ENCODE measurements at regions not wholly inside any gene's neighbourhood (a gene's known extent, or its start where the extent isn't known, plus 50 kb on each side); places are given as distances from the start of the nearest gene placed in this dataset.

GRCh38 chr3:71858503-71859122 lies 73.7 kb upstream of the PROK2 start:
- no peak for TF ChIP-seq CTCF (conservative IDR thresholded peaks at IDR 0.05; ENCODE audit: low read depth)
- ChIA-PET POLR2A (ENCODE audit: low non-redundant PET) (no interaction called here), CTCF (interaction anchor here (1.1 kb wide), 1 partner anchor 601 kb away, joined by 4 read pairs; no protein-coding TSS in a partner anchor)
- DNase-seq (ENCODE audit: low spot score), result no peak
- no peak overlapping the region for H3K27ac ChIP-seq

GRCh38 chr3:71857956-71858355 lies 73.0 kb upstream of the PROK2 start:
- no peak for DNase-seq (ENCODE audit: low spot score)
- ChIA-PET POLR2A (ENCODE audit: low non-redundant PET) (no interaction called here), CTCF (interaction anchor here (1.1 kb wide), 1 partner anchor 600 kb away, joined by 4 read pairs; no protein-coding TSS in a partner anchor)
- H3K27ac ChIP-seq, result no peak overlapping the region
- no peak for TF ChIP-seq CTCF (conservative IDR thresholded peaks at IDR 0.05; ENCODE audit: low read depth)

- CTCF ChIA-PET, result no interaction called here
- no peak for DNase-seq (ENCODE audit: low spot score)
Measured at GRCh38 chr3:71854706-71855105, 69.8 kb upstream of the PROK2 start.

GRCh38 chr3:71854096-71854495 lies 69.1 kb upstream of the PROK2 start:
- POLR2A ChIA-PET (ENCODE audit: low non-redundant PET), result no interaction called here
- DNase-seq (ENCODE audit: low spot score), result no peak
- CTCF ChIA-PET, result interaction anchor here (0.5 kb wide), 1 partner anchor 265 kb away, joined by 4 read pairs; no protein-coding TSS in a partner anchor
- no peak overlapping the region for H3K27ac ChIP-seq
- TF ChIP-seq CTCF (conservative IDR thresholded peaks at IDR 0.05; ENCODE audit: low read depth), result no peak

More at GRCh38 chr3:71854706-71855105, 69.8 kb upstream of the PROK2 start:
- POLR2A ChIA-PET (ENCODE audit: low non-redundant PET), result no interaction called here
- TF ChIP-seq CTCF (conservative IDR thresholded peaks at IDR 0.05; ENCODE audit: low read depth), result no peak
- no peak overlapping the region for H3K27ac ChIP-seq

GRCh38 chr3:71851878-71852277 lies 66.9 kb upstream of the PROK2 start:
- POLR2A ChIA-PET (ENCODE audit: low non-redundant PET), result no interaction called here
- no peak for DNase-seq (ENCODE audit: low spot score)
- H3K27ac ChIP-seq, result no peak overlapping the region
- no peak for TF ChIP-seq CTCF (conservative IDR thresholded peaks at IDR 0.05; ENCODE audit: low read depth)
- CTCF ChIA-PET, result no interaction called here

GRCh38 chr3:71850654-71851053 lies 65.7 kb upstream of the PROK2 start:
- ChIA-PET CTCF (no interaction called here), POLR2A (ENCODE audit: low non-redundant PET) (no interaction called here)
- no peak for DNase-seq (ENCODE audit: low spot score)
- H3K27ac ChIP-seq, result no peak overlapping the region
- TF ChIP-seq CTCF (conservative IDR thresholded peaks at IDR 0.05; ENCODE audit: low read depth), result no peak
